ENCODE measurements at regions not wholly inside any gene's neighbourhood (a gene's known extent, or its start where the extent isn't known, plus 50 kb on each side); places are given as distances from the start of the nearest gene placed in this dataset.
"Not testable (repeated sequence)": the region's sequence is repeated elsewhere in the genome, so short reads cannot be mapped to it uniquely, and the experiment has no call there.

DNA sequence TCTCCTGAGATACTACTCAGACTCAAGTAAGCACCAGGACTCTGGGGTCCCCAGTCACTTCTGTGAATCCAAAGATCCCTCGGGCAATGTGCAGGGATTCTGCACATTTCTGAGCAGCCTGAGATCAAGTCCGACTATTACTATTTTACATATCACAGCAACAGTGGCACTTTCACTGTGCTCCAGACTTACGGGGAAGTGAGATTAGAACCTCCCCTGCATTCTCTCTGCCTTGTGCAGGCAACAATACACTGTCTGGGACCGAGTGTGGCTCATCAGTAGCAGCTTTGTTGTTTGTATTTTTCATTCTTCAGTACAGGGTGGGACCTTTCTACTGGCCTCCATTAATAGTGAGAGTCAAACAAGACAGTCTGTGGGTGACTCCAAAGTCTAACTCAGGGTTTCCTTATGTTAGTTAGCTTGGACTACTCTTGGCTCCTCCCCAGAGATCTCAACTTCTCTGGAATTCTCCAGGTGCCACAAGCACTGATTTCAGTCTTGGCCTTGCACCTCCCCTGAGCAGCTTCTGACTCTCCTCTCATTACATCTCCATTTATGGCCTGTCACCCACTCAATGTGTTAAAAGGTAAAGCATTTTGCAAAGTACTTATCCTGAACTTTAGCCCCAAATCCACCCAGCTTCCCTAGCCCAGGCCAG is 76.2 kb upstream of the TOP3B start:
- DNase-seq (ENCODE audit: low spot score), result no peak
- CTCF ChIA-PET, result interaction anchor here (0.6 to 1.2 kb wide), 2 partner anchors 113 to 137 kb away, joined by 3 read pairs; no protein-coding TSS in a partner anchor
- H3K27ac ChIP-seq, result no peak overlapping the region
- POLR2A ChIA-PET (ENCODE audit: low non-redundant PET), result no interaction called here
- TF ChIP-seq, protein P1, sequence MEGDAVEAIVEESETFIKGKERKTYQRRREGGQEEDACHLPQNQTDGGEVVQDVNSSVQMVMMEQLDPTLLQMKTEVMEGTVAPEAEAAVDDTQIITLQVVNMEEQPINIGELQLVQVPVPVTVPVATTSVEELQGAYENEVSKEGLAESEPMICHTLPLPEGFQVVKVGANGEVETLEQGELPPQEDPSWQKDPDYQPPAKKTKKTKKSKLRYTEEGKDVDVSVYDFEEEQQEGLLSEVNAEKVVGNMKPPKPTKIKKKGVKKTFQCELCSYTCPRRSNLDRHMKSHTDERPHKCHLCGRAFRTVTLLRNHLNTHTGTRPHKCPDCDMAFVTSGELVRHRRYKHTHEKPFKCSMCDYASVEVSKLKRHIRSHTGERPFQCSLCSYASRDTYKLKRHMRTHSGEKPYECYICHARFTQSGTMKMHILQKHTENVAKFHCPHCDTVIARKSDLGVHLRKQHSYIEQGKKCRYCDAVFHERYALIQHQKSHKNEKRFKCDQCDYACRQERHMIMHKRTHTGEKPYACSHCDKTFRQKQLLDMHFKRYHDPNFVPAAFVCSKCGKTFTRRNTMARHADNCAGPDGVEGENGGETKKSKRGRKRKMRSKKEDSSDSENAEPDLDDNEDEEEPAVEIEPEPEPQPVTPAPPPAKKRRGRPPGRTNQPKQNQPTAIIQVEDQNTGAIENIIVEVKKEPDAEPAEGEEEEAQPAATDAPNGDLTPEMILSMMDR (conservative IDR thresholded peaks at IDR 0.05; ENCODE audit: low read depth), result no peak

DNA sequence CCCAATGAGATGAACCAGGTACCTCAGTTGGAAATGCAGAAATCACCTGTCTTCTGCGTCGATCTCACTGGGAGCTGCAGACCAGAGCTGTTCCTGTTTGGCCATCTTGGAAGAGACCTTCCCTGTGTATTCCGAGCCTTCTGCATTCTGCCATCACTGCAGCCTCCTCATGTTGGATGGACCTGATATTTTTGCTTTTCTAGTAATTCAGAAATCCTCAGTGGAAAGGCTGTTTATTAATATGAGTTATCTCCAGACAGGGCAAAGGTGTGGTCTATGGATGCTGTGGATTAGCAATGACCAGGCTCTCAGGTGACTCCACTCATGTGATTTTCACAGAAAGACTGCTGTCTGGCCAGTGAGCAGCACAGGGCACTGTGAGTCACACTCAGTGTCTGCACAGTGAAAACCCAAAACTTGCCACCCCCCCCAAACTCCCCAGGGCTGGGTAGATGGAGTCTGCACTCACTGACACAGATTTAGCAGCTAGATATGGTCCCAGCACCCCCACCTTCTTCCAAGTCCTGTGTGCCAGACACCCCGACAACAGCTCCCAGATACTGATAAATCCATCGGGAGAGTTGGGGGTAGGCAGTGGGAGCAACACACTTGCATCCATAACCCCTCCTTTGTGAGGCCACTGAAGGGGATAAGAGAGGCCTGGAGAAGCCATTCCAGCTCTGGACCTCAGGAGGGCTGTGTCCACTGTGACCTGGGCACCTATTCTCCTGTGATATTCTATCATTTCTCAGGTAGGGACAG is 75.2 kb upstream of the TOP3B start:
- CTCF ChIA-PET, result interaction anchor here (1.2 kb wide), 1 partner anchor 138 kb away, joined by 3 read pairs; no protein-coding TSS in a partner anchor
- POLR2A ChIA-PET (ENCODE audit: low non-redundant PET), result no interaction called here
- no peak for DNase-seq (ENCODE audit: low spot score)
- no peak overlapping the region for H3K27ac ChIP-seq
- TF ChIP-seq, protein P1 (conservative IDR thresholded peaks at IDR 0.05; ENCODE audit: low read depth), result no peak

GRCh38 chr22:22056809-22057594 is 74.4 kb upstream of the TOP3B start:
- DNase-seq (ENCODE audit: low spot score); CTCF ChIA-PET; POLR2A ChIA-PET (ENCODE audit: low non-redundant PET); H3K27ac ChIP-seq: not testable (repeated sequence)

- POLR2A ChIA-PET (ENCODE audit: low non-redundant PET); CTCF ChIA-PET; H3K27ac ChIP-seq; DNase-seq (ENCODE audit: low spot score): not testable (repeated sequence)
These were observed 70.1 kb upstream of the TOP3B start for GRCh38 chr22:22052548-22053139.

- CTCF ChIA-PET; H3K27ac ChIP-seq; POLR2A ChIA-PET (ENCODE audit: low non-redundant PET); DNase-seq (ENCODE audit: low spot score): not testable (repeated sequence)
These were observed 68.4 kb upstream of the TOP3B start for GRCh38 chr22:22051032-22051431.

GRCh38 chr22:22050141-22050775 is 67.7 kb upstream of the TOP3B start:
- ChIA-PET CTCF (no interaction called here), POLR2A (ENCODE audit: low non-redundant PET) (no interaction called here)
- TF ChIP-seq, protein P1 (conservative IDR thresholded peaks at IDR 0.05; ENCODE audit: low read depth), result no peak
- H3K27ac ChIP-seq, result no peak overlapping the region
- DNase-seq (ENCODE audit: low spot score), result no peak

GRCh38 chr22:22049684-22050083 is 67.1 kb upstream of the TOP3B start:
- TF ChIP-seq, protein P1 (conservative IDR thresholded peaks at IDR 0.05; ENCODE audit: low read depth), result no peak
- ChIA-PET CTCF (no interaction called here), POLR2A (ENCODE audit: low non-redundant PET) (no interaction called here)
- H3K27ac ChIP-seq, result no peak overlapping the region
- DNase-seq (ENCODE audit: low spot score), result no peak
